Fibroblast of villous mesenchyme (primary cell): ENCODE measurements at regions not wholly inside any gene's neighbourhood (a gene's known extent, or its start where the extent isn't known, plus 50 kb on each side); places are given as distances from the start of the nearest gene placed in this dataset.
"Not testable (repeated sequence)": the region's sequence is repeated elsewhere in the genome, so short reads cannot be mapped to it uniquely, and the experiment has no call there.

Experiments used
- DNase-seq: peaks from one replicate; pipeline ENCODE4 v3.0.0-alpha.2; 2010; ENCODE audit warnings: low read depth
- H3K4me3 ChIP-seq: 2 replicates; pipeline ENCODE4 v1.5.1; 2011; ENCODE audit warnings: low read depth, mild to moderate bottlenecking, low read length
- CTCF ChIP-seq: IDR thresholded peaks from 2 replicates; pipeline ENCODE4 v1.5.1; 2012; ENCODE audit warnings: low read depth, mild to moderate bottlenecking, low read length; ENCODE audit not compliant: insufficient read depth

DNA sequence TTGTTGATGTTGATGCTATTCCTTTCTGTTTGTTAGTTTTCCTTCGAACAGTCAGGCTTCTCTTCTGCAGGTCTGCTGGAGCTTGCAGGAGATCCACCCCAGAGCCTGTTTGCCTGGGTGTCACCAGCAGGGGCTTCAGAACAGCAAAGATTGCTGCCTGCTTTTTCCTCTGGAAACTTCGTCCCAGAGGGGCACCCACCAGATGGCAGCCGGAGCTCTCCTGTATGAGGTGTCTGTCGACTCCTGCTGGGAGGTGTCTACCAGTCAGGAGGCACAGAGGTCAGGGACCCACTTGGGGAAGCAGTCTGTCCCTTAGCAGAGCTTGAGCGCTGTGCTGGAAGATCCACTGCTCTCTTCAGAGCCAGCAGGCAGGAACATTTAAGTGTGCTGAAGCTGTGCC is 303.2 kb downstream of the ZIC1 start:
- no peak for TF ChIP-seq CTCF
- H3K4me3 ChIP-seq: no peak overlapping the region
- no peak for DNase-seq

DNA sequence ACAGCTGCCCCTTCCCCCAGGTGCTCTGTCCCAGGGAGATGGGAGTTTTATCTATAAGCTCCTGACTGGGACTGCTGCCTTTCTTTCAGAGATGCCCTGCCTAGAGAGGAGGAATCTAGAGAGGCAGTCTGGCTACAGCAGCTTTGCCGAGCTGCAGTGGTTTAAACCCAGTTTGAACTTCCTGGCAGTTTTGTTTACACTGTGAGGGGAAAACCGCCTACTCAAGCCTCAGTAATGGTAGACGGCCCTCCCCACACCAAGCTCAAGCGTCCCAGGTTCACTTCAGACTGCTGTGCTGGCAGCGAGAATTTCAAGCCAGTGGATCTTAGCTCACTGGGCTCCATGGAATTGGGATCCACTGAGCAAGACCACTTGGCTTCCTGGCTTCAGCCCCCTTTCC is 303.6 kb downstream of the ZIC1 start:
- DNase-seq, H3K4me3 ChIP-seq: not testable (repeated sequence)

DNA sequence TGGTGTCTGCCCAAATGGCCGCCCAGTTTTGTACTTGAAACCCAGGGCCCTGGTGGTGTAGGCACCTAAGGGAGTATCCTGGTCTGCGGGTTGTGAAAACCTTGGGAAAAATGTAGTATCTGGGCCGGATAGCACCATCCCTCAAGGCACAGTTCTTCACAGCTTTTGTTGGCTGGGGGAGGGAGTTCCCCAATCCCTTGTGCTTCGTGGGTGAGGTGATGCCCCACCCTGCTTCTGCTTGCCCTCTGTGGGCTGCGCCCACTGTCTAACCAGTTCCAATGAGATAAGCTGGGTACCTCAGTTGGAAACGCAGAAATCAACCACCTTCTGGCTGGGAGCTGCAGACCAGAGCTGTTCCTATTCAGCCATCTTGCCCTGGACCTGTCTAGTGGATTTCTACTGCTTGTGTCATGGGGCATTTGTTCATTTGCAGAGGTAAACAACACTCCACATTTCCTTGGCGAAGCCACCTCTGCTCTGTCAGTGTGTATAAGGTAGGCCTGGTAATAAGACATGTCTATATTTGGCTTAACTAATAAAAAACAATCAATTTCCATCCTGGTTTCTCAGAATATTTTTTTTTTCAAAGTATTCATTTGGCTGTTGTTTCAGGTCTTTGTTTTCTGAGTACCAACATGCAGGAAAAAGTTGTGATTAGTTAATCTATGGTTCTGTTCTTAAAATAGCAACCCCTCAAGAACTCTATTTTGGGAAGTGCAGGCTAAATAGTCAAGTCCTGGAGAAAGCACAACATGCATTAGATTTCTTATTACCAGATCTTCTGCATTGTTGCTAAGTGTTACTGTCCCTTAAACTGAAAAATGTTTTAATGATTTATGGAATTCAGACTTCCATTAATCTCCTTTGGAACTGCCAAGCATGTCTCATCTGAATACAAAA is 304.3 kb downstream of the ZIC1 start:
- DNase-seq: no peak
- no peak for TF ChIP-seq CTCF
- no peak overlapping the region for H3K4me3 ChIP-seq

DNA sequence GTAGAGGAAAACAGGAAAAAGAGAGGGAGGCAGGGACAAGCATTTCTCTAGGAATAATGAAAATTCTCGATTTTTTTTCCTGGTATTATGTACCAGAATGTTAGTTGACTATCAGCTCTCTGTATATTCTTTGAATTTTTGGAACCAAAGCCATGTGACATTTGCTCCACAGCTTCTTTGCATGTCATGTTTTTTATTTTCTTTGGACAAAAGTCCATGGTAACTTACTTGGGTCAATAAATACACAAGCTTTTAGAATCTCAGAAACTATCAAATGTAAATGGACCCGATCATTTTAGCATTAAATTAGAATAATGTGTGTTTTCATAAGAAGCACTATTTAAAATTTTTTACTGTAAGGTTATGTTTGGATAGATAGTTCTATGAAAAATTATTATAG is 320.5 kb downstream of the ZIC1 start:
- no peak for TF ChIP-seq CTCF
- no peak overlapping the region for H3K4me3 ChIP-seq
- DNase-seq: no peak

DNA sequence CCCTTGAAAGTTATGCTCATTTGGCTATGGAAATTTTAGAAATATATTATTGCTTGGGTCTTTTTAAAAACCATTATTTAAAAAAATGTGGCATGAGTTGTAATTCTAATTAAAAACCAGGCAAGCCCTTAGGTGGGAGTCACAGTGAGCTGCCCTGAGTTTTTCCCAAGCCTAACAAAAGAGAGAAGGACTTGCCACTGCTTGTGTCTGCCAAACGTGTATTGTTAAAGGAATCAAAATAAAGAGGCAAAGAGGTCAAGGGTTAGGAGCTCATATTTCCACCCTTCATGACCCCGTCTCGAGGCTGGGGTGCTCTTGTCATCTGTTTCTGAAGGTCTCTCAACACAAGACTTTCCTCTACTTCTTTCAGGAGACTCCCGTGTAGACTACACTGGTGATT is 321.1 kb downstream of the ZIC1 start:
- DNase-seq: no peak
- no peak for TF ChIP-seq CTCF

GRCh38 chr3:147733217-147733616 is 324.1 kb downstream of the ZIC1 start:
- no peak overlapping the region for H3K4me3 ChIP-seq
- no peak for TF ChIP-seq CTCF
- DNase-seq: no peak

More for the DNA sequence above, 321.1 kb downstream of the ZIC1 start:
- H3K4me3 ChIP-seq: no peak overlapping the region

DNA sequence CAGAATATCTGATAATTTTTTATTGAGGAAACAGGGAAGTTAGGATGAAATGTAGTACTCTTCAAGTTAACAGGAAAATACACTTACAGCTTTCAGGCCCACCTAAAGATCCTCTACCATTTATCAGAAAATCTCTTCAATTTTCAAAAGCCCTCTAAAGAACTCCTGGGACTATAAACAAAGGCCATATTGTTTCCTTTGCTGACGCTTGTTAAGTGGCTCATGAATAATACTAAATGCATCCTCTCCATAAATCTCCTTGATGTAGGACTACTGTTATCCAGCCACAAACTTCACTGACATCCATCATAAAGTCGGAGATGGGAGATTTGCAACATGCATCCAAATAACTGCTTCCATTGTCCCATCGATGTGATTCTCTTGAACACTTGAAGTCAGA is 326.5 kb downstream of the ZIC1 start:
- TF ChIP-seq CTCF: no peak
- H3K4me3 ChIP-seq: no peak overlapping the region

More for the DNA sequence above, 326.5 kb downstream of the ZIC1 start:
- no peak for DNase-seq
